ENCODE measurements at regions not wholly inside any gene's neighbourhood (a gene's known extent, or its start where the extent isn't known, plus 50 kb on each side); places are given as distances from the start of the nearest gene placed in this dataset.
A peak's percentile ranks its signal among the peaks of the same experiment; 100 is the strongest.

GRCh38 chr16:79484237-79484636 lies 116.3 kb downstream of the MAF start:
- Histone ChIP-seq H3K4me3 (no peak overlapping the region), H3K36me3 (no peaks in the 10 kb centered on the region)

GRCh38 chr16:79483336-79483735 lies 117.2 kb downstream of the MAF start:
- DNase-seq (no peak), ATAC-seq (no peak)
- intact Hi-C loops (cut with DNase I) = no loop called here
- Histone ChIP-seq H3K4me3 (no peak overlapping the region), H3K36me3 (no peaks in the 10 kb centered on the region), H3K27me3 (ENCODE audit: low read depth) (no peaks in the 10 kb centered on the region), H3K4me1 (no peaks in the 10 kb centered on the region), H3K9me3 (no peaks in the 10 kb centered on the region), H3K27ac (no peak overlapping the region)
- no peak for TF ChIP-seq CTCF (IDR thresholded peaks at IDR 0.05)

More at GRCh38 chr16:79484237-79484636, 116.3 kb downstream of the MAF start:
- intact Hi-C loops (cut with DNase I) = no loop called here
- no peaks in the 10 kb centered on the region for H3K4me1 ChIP-seq
- H3K27me3 ChIP-seq (ENCODE audit: low read depth) = no peaks in the 10 kb centered on the region
- ATAC-seq (peak in 1 of 2 donors; percentile 28), DNase-seq (no peak)
- TF ChIP-seq CTCF (IDR thresholded peaks at IDR 0.05) = no peak
- no peaks in the 10 kb centered on the region for H3K9me3 ChIP-seq
- no peak overlapping the region for H3K27ac ChIP-seq

GRCh38 chr16:79482011-79482410 lies 118.5 kb downstream of the MAF start:
- TF ChIP-seq CTCF (IDR thresholded peaks at IDR 0.05) = no peak
- intact Hi-C loops (cut with DNase I) = no loop called here
- ATAC-seq = no peak
- Histone ChIP-seq H3K27me3 (ENCODE audit: low read depth) (no peaks in the 10 kb centered on the region), H3K27ac (no peak overlapping the region), H3K4me3 (no peak overlapping the region), H3K9me3 (no peaks in the 10 kb centered on the region), H3K4me1 (no peaks in the 10 kb centered on the region), H3K36me3 (no peaks in the 10 kb centered on the region)
- DNase-seq = no peak

- no peak for TF ChIP-seq CTCF (IDR thresholded peaks at IDR 0.05)
- Histone ChIP-seq H3K4me3 (no peak overlapping the region), H3K27ac (no peak overlapping the region), H3K36me3 (no peaks in the 10 kb centered on the region), H3K9me3 (no peaks in the 10 kb centered on the region), H3K4me1 (no peaks in the 10 kb centered on the region), H3K27me3 (ENCODE audit: low read depth) (no peaks in the 10 kb centered on the region)
- intact Hi-C loops (cut with DNase I) = no loop called here
- ATAC-seq = no peak
- no peak for DNase-seq
Observed at GRCh38 chr16:79480929-79481328, 119.6 kb downstream of the MAF start.

GRCh38 chr16:79480056-79480455 lies 120.5 kb downstream of the MAF start:
- H3K27ac ChIP-seq = no peak overlapping the region
- H3K9me3 ChIP-seq = no peaks in the 10 kb centered on the region
- H3K36me3 ChIP-seq = no peaks in the 10 kb centered on the region
- no peak for ATAC-seq
- no peak overlapping the region for H3K4me3 ChIP-seq
- TF ChIP-seq CTCF (IDR thresholded peaks at IDR 0.05) = no peak
- no peaks in the 10 kb centered on the region for H3K27me3 ChIP-seq (ENCODE audit: low read depth)
- no peaks in the 10 kb centered on the region for H3K4me1 ChIP-seq
- DNase-seq = no peak
- intact Hi-C loops (cut with DNase I) = no loop called here

GRCh38 chr16:79476580-79476979 lies 124.0 kb downstream of the MAF start:
- H3K27me3 ChIP-seq (ENCODE audit: low read depth) = no peaks in the 10 kb centered on the region
- H3K36me3 ChIP-seq = no peaks in the 10 kb centered on the region
- ATAC-seq (no peak), DNase-seq (no peak)
- no peaks in the 10 kb centered on the region for H3K9me3 ChIP-seq
- no peak overlapping the region for H3K27ac ChIP-seq
- no peaks in the 10 kb centered on the region for H3K4me1 ChIP-seq
- no peak overlapping the region for H3K4me3 ChIP-seq
- intact Hi-C loops (cut with DNase I) = no loop called here
- TF ChIP-seq CTCF (IDR thresholded peaks at IDR 0.05) = no peak
